NB4 (cell line): ENCODE measurements at regions not wholly inside any gene's neighbourhood (a gene's known extent, or its start where the extent isn't known, plus 50 kb on each side); places are given as distances from the start of the nearest gene placed in this dataset.
"Not testable (repeated sequence)": the region's sequence is repeated elsewhere in the genome, so short reads cannot be mapped to it uniquely, and the experiment has no call there.

Experiments used
- DNase-seq: peaks from one replicate; pipeline ENCODE4 v3.0.0; 2010; ENCODE audit warnings: low read depth
- H3K4me3 ChIP-seq: one replicate; pipeline ENCODE4 v1.5.1; 2011; ENCODE audit warnings: mild to moderate bottlenecking, low read depth, low read length, moderate library complexity
- MAX ChIP-seq: IDR thresholded peaks from 2 replicates; pipeline ENCODE4 v1.6.1; 2011; ENCODE audit warnings: low read depth, low read length
- MYC ChIP-seq: IDR thresholded peaks from 2 replicates; pipeline ENCODE4 v1.6.1; 2011; ENCODE audit warnings: low read depth, low read length
- POLR2A ChIP-seq: IDR thresholded peaks from 2 replicates; pipeline ENCODE4 v1.6.1; 2011; ENCODE audit warnings: mild to moderate bottlenecking; ENCODE audit not compliant: insufficient read length; ENCODE audit errors: extremely low read depth
- TF ChIP-seq, protein P1 (sequence below): IDR thresholded peaks from one replicate; pipeline ENCODE4 v1.5.1; 2012; ENCODE audit warnings: low read depth, low read length

DNA sequence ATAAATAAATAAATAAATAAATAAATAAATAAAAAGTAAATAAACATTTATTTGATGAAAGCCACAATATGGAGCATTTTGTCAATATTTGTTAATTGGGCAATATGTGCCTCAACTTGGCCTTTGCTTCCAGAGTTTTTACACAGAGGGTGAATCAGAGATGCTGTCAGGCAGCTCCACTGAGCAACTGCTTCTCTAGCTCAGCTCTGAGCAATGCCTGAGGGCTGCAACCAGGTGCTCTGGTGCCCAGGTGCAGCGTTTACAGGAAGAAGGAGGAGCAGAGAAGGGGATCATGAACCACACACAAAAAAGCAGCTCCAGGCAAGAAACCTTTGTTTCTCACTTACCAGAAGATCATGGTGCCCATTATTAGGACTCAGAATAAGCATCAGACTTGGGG lies 876.2 kb upstream of the AUTS2 start:
- no peak for DNase-seq

GRCh38 chr7:68724965-68725364 lies 873.3 kb upstream of the AUTS2 start:
- H3K4me3 ChIP-seq = no peak overlapping the region
- DNase-seq = no peak
- TF ChIP-seq MAX (no peak), POLR2A (no peak), MYC (no peak)
- TF ChIP-seq, protein P1, sequence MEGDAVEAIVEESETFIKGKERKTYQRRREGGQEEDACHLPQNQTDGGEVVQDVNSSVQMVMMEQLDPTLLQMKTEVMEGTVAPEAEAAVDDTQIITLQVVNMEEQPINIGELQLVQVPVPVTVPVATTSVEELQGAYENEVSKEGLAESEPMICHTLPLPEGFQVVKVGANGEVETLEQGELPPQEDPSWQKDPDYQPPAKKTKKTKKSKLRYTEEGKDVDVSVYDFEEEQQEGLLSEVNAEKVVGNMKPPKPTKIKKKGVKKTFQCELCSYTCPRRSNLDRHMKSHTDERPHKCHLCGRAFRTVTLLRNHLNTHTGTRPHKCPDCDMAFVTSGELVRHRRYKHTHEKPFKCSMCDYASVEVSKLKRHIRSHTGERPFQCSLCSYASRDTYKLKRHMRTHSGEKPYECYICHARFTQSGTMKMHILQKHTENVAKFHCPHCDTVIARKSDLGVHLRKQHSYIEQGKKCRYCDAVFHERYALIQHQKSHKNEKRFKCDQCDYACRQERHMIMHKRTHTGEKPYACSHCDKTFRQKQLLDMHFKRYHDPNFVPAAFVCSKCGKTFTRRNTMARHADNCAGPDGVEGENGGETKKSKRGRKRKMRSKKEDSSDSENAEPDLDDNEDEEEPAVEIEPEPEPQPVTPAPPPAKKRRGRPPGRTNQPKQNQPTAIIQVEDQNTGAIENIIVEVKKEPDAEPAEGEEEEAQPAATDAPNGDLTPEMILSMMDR = no peak

More for the DNA sequence above, 876.2 kb upstream of the AUTS2 start:
- no peak for TF ChIP-seq MAX
- no peak for TF ChIP-seq POLR2A
- TF ChIP-seq, protein P1 = no peak
- TF ChIP-seq MYC = no peak
- no peak overlapping the region for H3K4me3 ChIP-seq

GRCh38 chr7:68725843-68726785 lies 872.2 kb upstream of the AUTS2 start:
- H3K4me3 ChIP-seq = no peak overlapping the region
- DNase-seq = no peak
- no peak for TF ChIP-seq POLR2A
- TF ChIP-seq MAX = no peak
- TF ChIP-seq, protein P1 = no peak
- no peak for TF ChIP-seq MYC

- H3K4me3 ChIP-seq, DNase-seq: not testable (repeated sequence)
Observed at GRCh38 chr7:68728720-68729119, 869.6 kb upstream of the AUTS2 start.

DNA sequence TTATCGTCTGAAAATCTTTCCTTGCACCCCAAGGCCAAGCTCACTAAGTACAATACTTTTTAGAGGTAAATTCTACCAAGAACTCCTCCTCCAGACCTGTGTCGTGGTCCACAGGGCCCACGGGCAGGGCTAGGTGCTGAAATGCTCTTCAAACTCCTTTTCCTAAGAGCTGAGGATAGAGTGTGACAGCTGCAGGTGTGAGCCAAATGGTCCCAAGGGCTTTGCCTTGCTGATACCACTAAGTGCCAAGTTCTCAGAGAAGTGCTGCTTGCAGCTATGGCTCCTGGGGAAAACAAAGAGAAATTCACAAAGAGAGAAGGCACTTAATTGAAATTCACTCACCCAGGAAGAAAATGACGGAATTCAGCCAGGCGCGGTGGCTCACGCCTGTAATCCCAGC lies 868.9 kb upstream of the AUTS2 start:
- TF ChIP-seq, protein P1 = no peak
- TF ChIP-seq MAX (no peak), POLR2A (no peak), MYC (no peak)
- no peak for DNase-seq
- H3K4me3 ChIP-seq = no peak overlapping the region

GRCh38 chr7:68730194-68730593 lies 868.1 kb upstream of the AUTS2 start:
- no peak overlapping the region for H3K4me3 ChIP-seq
- no peak for DNase-seq
- TF ChIP-seq MYC (no peak), MAX (no peak), POLR2A (no peak)
- TF ChIP-seq, protein P1 = no peak
